ACC112 (cell line): ENCODE measurements at regions not wholly inside any gene's neighbourhood (a gene's known extent, or its start where the extent isn't known, plus 50 kb on each side); places are given as distances from the start of the nearest gene placed in this dataset.

Experiments
- H2AFZ ChIP-seq: fragments of 200-600 bp; sonication (generic); one replicate; pipeline ENCODE4 v1.6.0; 2017; ENCODE audit warnings: antibody characterized with exemption, low read length; ENCODE audit not compliant: unreplicated experiment
- H3K27ac ChIP-seq: fragments of 200-600 bp; sonication (generic); 2 replicates; pipeline ENCODE4 v1.5.1; 2014; ENCODE audit warnings: low read depth, mild to moderate bottlenecking, antibody characterized with exemption, low read length, moderate library complexity
- H3K27me3 ChIP-seq: fragments of 200-600 bp; sonication (generic); 2 replicates; pipeline ENCODE4 v1.6.1; 2014; ENCODE audit warnings: mild to moderate bottlenecking, antibody characterized with exemption, low read length, moderate library complexity, mixed read lengths; ENCODE audit not compliant: insufficient read depth
- H3K36me3 ChIP-seq: fragments of 200-600 bp; sonication (generic); 2 replicates; pipeline ENCODE4 v1.6.1; 2016; ENCODE audit warnings: mild to moderate bottlenecking, antibody characterized with exemption, low read length, moderate library complexity, mixed read lengths; ENCODE audit not compliant: insufficient read depth
- H3K4me1 ChIP-seq: fragments of 200-600 bp; sonication (generic); one replicate; pipeline ENCODE4 v1.6.1; 2016; ENCODE audit warnings: low read length, mixed read lengths; ENCODE audit not compliant: insufficient read depth, unreplicated experiment, control insufficient read depth
- H3K4me3 ChIP-seq: fragments of 200-600 bp; sonication (generic); 2 replicates; pipeline ENCODE4 v1.5.1; 2014; ENCODE audit warnings: mild to moderate bottlenecking, low read depth, low read length
- H3K79me2 ChIP-seq: fragments of 200-600 bp; sonication (generic); one replicate; pipeline ENCODE4 v1.6.0; 2016; ENCODE audit warnings: low read length; ENCODE audit not compliant: control insufficient read depth, unreplicated experiment, insufficient read depth

GRCh38 chr22:47294222-47294532 is 531.7 kb downstream of the TBC1D22A start:
- Histone ChIP-seq H3K36me3 (no peaks in the 10 kb centered on the region), H2AFZ (no peak overlapping the region), H3K27ac (no peak overlapping the region), H3K4me3 (no peak overlapping the region), H3K27me3 (no peaks in the 10 kb centered on the region), H3K4me1 (peaks cover 24% of the 10 kb centered on the region), H3K79me2 (no peaks in the 10 kb centered on the region)

GRCh38 chr22:47293368-47294221 is 531.1 kb downstream of the TBC1D22A start:
- Histone ChIP-seq H3K27ac (no peak overlapping the region), H3K4me3 (no peak overlapping the region), H3K36me3 (no peaks in the 10 kb centered on the region), H3K27me3 (no peaks in the 10 kb centered on the region), H3K4me1 (peaks cover 24% of the 10 kb centered on the region), H3K79me2 (no peaks in the 10 kb centered on the region), H2AFZ (no peak overlapping the region)

GRCh38 chr22:47292546-47293320 is 530.3 kb downstream of the TBC1D22A start:
- H3K27ac ChIP-seq = no peak overlapping the region
- H3K4me3 ChIP-seq = no peak overlapping the region
- peaks cover 24% of the 10 kb centered on the region for H3K4me1 ChIP-seq
- no peak overlapping the region for H2AFZ ChIP-seq
- no peaks in the 10 kb centered on the region for H3K27me3 ChIP-seq
- H3K79me2 ChIP-seq = no peaks in the 10 kb centered on the region
- H3K36me3 ChIP-seq = no peaks in the 10 kb centered on the region

GRCh38 chr22:47291565-47292495 is 529.4 kb downstream of the TBC1D22A start:
- no peaks in the 10 kb centered on the region for H3K79me2 ChIP-seq
- H3K27ac ChIP-seq = no peak overlapping the region
- no peak overlapping the region for H3K4me3 ChIP-seq
- H3K36me3 ChIP-seq = no peaks in the 10 kb centered on the region
- H2AFZ ChIP-seq = no peak overlapping the region
- no peaks in the 10 kb centered on the region for H3K27me3 ChIP-seq
- peaks cover 24% of the 10 kb centered on the region for H3K4me1 ChIP-seq

GRCh38 chr22:47290706-47291430 is 528.4 kb downstream of the TBC1D22A start:
- Histone ChIP-seq H3K79me2 (no peaks in the 10 kb centered on the region), H3K27ac (no peak overlapping the region), H3K27me3 (no peaks in the 10 kb centered on the region), H2AFZ (no peak overlapping the region), H3K4me1 (peaks cover 24% of the 10 kb centered on the region), H3K36me3 (no peaks in the 10 kb centered on the region), H3K4me3 (no peak overlapping the region)

GRCh38 chr22:47289336-47289985 is 527.0 kb downstream of the TBC1D22A start:
- no peaks in the 10 kb centered on the region for H3K79me2 ChIP-seq
- H3K4me3 ChIP-seq = no peak overlapping the region
- H2AFZ ChIP-seq = no peak overlapping the region
- no peaks in the 10 kb centered on the region for H3K36me3 ChIP-seq
- H3K4me1 ChIP-seq = peaks cover 21% of the 10 kb centered on the region
- no peaks in the 10 kb centered on the region for H3K27me3 ChIP-seq
- no peak overlapping the region for H3K27ac ChIP-seq

- Histone ChIP-seq H3K4me1 (peaks cover 13% of the 10 kb centered on the region), H3K27ac (no peak overlapping the region), H2AFZ (no peak overlapping the region), H3K27me3 (no peaks in the 10 kb centered on the region), H3K4me3 (no peak overlapping the region), H3K36me3 (no peaks in the 10 kb centered on the region), H3K79me2 (no peaks in the 10 kb centered on the region)
These were observed 526.2 kb downstream of the TBC1D22A start for GRCh38 chr22:47288680-47289079.

- Histone ChIP-seq H3K4me1 (peaks cover 4% of the 10 kb centered on the region), H3K36me3 (no peaks in the 10 kb centered on the region), H3K27ac (no peak overlapping the region), H3K79me2 (no peaks in the 10 kb centered on the region), H3K4me3 (no peak overlapping the region), H3K27me3 (no peaks in the 10 kb centered on the region), H2AFZ (no peak overlapping the region)
These were observed 525.1 kb downstream of the TBC1D22A start for GRCh38 chr22:47287516-47287915.

- Histone ChIP-seq H3K36me3 (no peaks in the 10 kb centered on the region), H3K27ac (no peak overlapping the region), H3K4me3 (no peak overlapping the region), H2AFZ (no peak overlapping the region), H3K4me1 (no peaks in the 10 kb centered on the region), H3K27me3 (no peaks in the 10 kb centered on the region), H3K79me2 (no peaks in the 10 kb centered on the region)
These were observed 524.1 kb downstream of the TBC1D22A start for GRCh38 chr22:47286590-47286989.
